ENCODE measurements at regions not wholly inside any gene's neighbourhood (a gene's known extent, or its start where the extent isn't known, plus 50 kb on each side); places are given as distances from the start of the nearest gene placed in this dataset.
A peak's percentile ranks its signal among the peaks of the same experiment; 100 is the strongest.

GRCh38 chr5:67344870-67345269, 148.3 kb upstream of the CD180 start:
- no peak for ATAC-seq
- DNase-seq: no peak
- H3K9me3 ChIP-seq (ENCODE audit: control insufficient read depth, low read length): no peaks in the 10 kb centered on the region
- H3K27ac ChIP-seq (ENCODE audit: low read length): no peak overlapping the region
- intact Hi-C loops (cut with DNase I): no loop called here
- H3K4me3 ChIP-seq (ENCODE audit: low read length): no peak overlapping the region
- no peaks in the 10 kb centered on the region for H3K4me1 ChIP-seq (ENCODE audit: control insufficient read depth, insufficient read depth, low read length)
- H3K27me3 ChIP-seq (ENCODE audit: control insufficient read depth, insufficient read depth): no peaks in the 10 kb centered on the region
- WGBS: 98% methylated on average over 2 of the region's 2 CpGs

- DNase-seq (peak in 1 of 3 donors; percentile 53), ATAC-seq (no peak)
- H3K9me3 ChIP-seq (ENCODE audit: control insufficient read depth, low read length): no peaks in the 10 kb centered on the region
- no peaks in the 10 kb centered on the region for H3K27me3 ChIP-seq (ENCODE audit: control insufficient read depth, insufficient read depth)
- intact Hi-C loops (cut with DNase I): no loop called here
- 95% methylated on average over 5 of the region's 5 CpGs for WGBS
- H3K4me1 ChIP-seq (ENCODE audit: control insufficient read depth, insufficient read depth, low read length): no peaks in the 10 kb centered on the region
- no peak overlapping the region for H3K27ac ChIP-seq (ENCODE audit: low read length)
- no peak overlapping the region for H3K4me3 ChIP-seq (ENCODE audit: low read length)
Observed at GRCh38 chr5:67343835-67344234, 147.2 kb upstream of the CD180 start.

GRCh38 chr5:67341478-67341877, 144.9 kb upstream of the CD180 start:
- Histone ChIP-seq H3K27ac (ENCODE audit: low read length) (no peak overlapping the region), H3K4me3 (ENCODE audit: low read length) (no peak overlapping the region), H3K27me3 (ENCODE audit: control insufficient read depth, insufficient read depth) (no peaks in the 10 kb centered on the region), H3K9me3 (ENCODE audit: control insufficient read depth, low read length) (no peaks in the 10 kb centered on the region), H3K4me1 (ENCODE audit: control insufficient read depth, insufficient read depth, low read length) (no peaks in the 10 kb centered on the region)
- ATAC-seq (no peak), DNase-seq (no peak)
- 88% methylated on average over 2 of the region's 2 CpGs for WGBS
- intact Hi-C loops (cut with DNase I): no loop called here

- Histone ChIP-seq H3K27ac (ENCODE audit: low read length) (no peak overlapping the region), H3K4me1 (ENCODE audit: control insufficient read depth, insufficient read depth, low read length) (no peaks in the 10 kb centered on the region), H3K27me3 (ENCODE audit: control insufficient read depth, insufficient read depth) (no peaks in the 10 kb centered on the region), H3K4me3 (ENCODE audit: low read length) (no peak overlapping the region), H3K9me3 (ENCODE audit: control insufficient read depth, low read length) (no peaks in the 10 kb centered on the region)
- intact Hi-C loops (cut with DNase I): no loop called here
- no peak for ATAC-seq
- WGBS: 98% methylated on average over 1 of the region's 1 CpG
- DNase-seq: no peak
Observed at GRCh38 chr5:67339219-67339767, 142.7 kb upstream of the CD180 start.

GRCh38 chr5:67338421-67338820, 141.8 kb upstream of the CD180 start:
- no peaks in the 10 kb centered on the region for H3K27me3 ChIP-seq (ENCODE audit: control insufficient read depth, insufficient read depth)
- DNase-seq: no peak
- no peak overlapping the region for H3K27ac ChIP-seq (ENCODE audit: low read length)
- intact Hi-C loops (cut with DNase I): no loop called here
- ATAC-seq: no peak
- H3K9me3 ChIP-seq (ENCODE audit: control insufficient read depth, low read length): no peaks in the 10 kb centered on the region
- H3K4me1 ChIP-seq (ENCODE audit: control insufficient read depth, insufficient read depth, low read length): no peaks in the 10 kb centered on the region
- no peak overlapping the region for H3K4me3 ChIP-seq (ENCODE audit: low read length)

- ATAC-seq (no peak), DNase-seq (no peak)
- intact Hi-C loops (cut with DNase I): no loop called here
- H3K27ac ChIP-seq (ENCODE audit: low read length): no peak overlapping the region
- H3K4me1 ChIP-seq (ENCODE audit: control insufficient read depth, insufficient read depth, low read length): no peaks in the 10 kb centered on the region
- H3K27me3 ChIP-seq (ENCODE audit: control insufficient read depth, insufficient read depth): no peaks in the 10 kb centered on the region
- no peaks in the 10 kb centered on the region for H3K9me3 ChIP-seq (ENCODE audit: control insufficient read depth, low read length)
- no peak overlapping the region for H3K4me3 ChIP-seq (ENCODE audit: low read length)
Observed at GRCh38 chr5:67337751-67338150, 141.2 kb upstream of the CD180 start.

- Histone ChIP-seq H3K4me1 (ENCODE audit: control insufficient read depth, insufficient read depth, low read length) (no peaks in the 10 kb centered on the region), H3K27me3 (ENCODE audit: control insufficient read depth, insufficient read depth) (no peaks in the 10 kb centered on the region), H3K9me3 (ENCODE audit: control insufficient read depth, low read length) (no peaks in the 10 kb centered on the region), H3K27ac (ENCODE audit: low read length) (no peak overlapping the region), H3K4me3 (ENCODE audit: low read length) (no peak overlapping the region)
- 84% methylated on average over 5 of the region's 5 CpGs for WGBS
- intact Hi-C loops (cut with DNase I): no loop called here
- DNase-seq (no peak), ATAC-seq (no peak)
Observed at GRCh38 chr5:67335426-67335825, 138.8 kb upstream of the CD180 start.

GRCh38 chr5:67334373-67334772, 137.8 kb upstream of the CD180 start:
- ATAC-seq (no peak), DNase-seq (no peak)
- intact Hi-C loops (cut with DNase I): no loop called here
- Histone ChIP-seq H3K9me3 (ENCODE audit: control insufficient read depth, low read length) (no peaks in the 10 kb centered on the region), H3K27ac (ENCODE audit: low read length) (no peak overlapping the region), H3K4me1 (ENCODE audit: control insufficient read depth, insufficient read depth, low read length) (no peaks in the 10 kb centered on the region), H3K4me3 (ENCODE audit: low read length) (no peak overlapping the region), H3K27me3 (ENCODE audit: control insufficient read depth, insufficient read depth) (no peaks in the 10 kb centered on the region)
- 47% methylated on average over 1 of the region's 1 CpG for WGBS

- H3K9me3 ChIP-seq (ENCODE audit: control insufficient read depth, low read length): no peaks in the 10 kb centered on the region
- no peaks in the 10 kb centered on the region for H3K4me1 ChIP-seq (ENCODE audit: control insufficient read depth, insufficient read depth, low read length)
- no peak overlapping the region for H3K27ac ChIP-seq (ENCODE audit: low read length)
- WGBS: 92% methylated on average over 2 of the region's 2 CpGs
- ATAC-seq (no peak), DNase-seq (no peak)
- no peak overlapping the region for H3K4me3 ChIP-seq (ENCODE audit: low read length)
- intact Hi-C loops (cut with DNase I): no loop called here
- no peaks in the 10 kb centered on the region for H3K27me3 ChIP-seq (ENCODE audit: control insufficient read depth, insufficient read depth)
Observed at GRCh38 chr5:67333171-67333570, 136.6 kb upstream of the CD180 start.

- Histone ChIP-seq H3K27me3 (ENCODE audit: control insufficient read depth, insufficient read depth) (no peaks in the 10 kb centered on the region), H3K4me3 (ENCODE audit: low read length) (no peak overlapping the region), H3K27ac (ENCODE audit: low read length) (no peak overlapping the region), H3K9me3 (ENCODE audit: control insufficient read depth, low read length) (no peaks in the 10 kb centered on the region), H3K4me1 (ENCODE audit: control insufficient read depth, insufficient read depth, low read length) (no peaks in the 10 kb centered on the region)
- intact Hi-C loops (cut with DNase I): no loop called here
- WGBS: 77% methylated on average over 4 of the region's 4 CpGs
- ATAC-seq (no peak), DNase-seq (no peak)
Observed at GRCh38 chr5:67331296-67331925, 134.8 kb upstream of the CD180 start.

GRCh38 chr5:67319935-67320725, 123.5 kb upstream of the CD180 start:
- Histone ChIP-seq H3K4me1 (ENCODE audit: control insufficient read depth, insufficient read depth, low read length) (no peaks in the 10 kb centered on the region), H3K9me3 (ENCODE audit: control insufficient read depth, low read length) (no peaks in the 10 kb centered on the region), H3K27ac (ENCODE audit: low read length) (no peak overlapping the region), H3K27me3 (ENCODE audit: control insufficient read depth, insufficient read depth) (no peaks in the 10 kb centered on the region), H3K4me3 (ENCODE audit: low read length) (no peak overlapping the region)
- ATAC-seq (no peak), DNase-seq (no peak)
- intact Hi-C loops (cut with DNase I): no loop called here
- 96% methylated on average over 3 of the region's 3 CpGs for WGBS

Data from right cardiac atrium (tissue), 5 donors.